SKM-1 treated with dmso at 0.1 percent for 144 hours (cell line): ENCODE measurements at regions not wholly inside any gene's neighbourhood (a gene's known extent, or its start where the extent isn't known, plus 50 kb on each side); places are given as distances from the start of the nearest gene placed in this dataset.

Experiments
- DNase-seq: peaks from one replicate; lab custom pipeline; 2025; ENCODE audit not compliant: unreplicated experiment; lab: John Stamatoyannopoulos, UW

- no peak for DNase-seq
Measured at GRCh38 chr11:112400476-112401014, 139.9 kb upstream of the PLET1 start.

GRCh38 chr11:112401036-112401769 lies 140.5 kb upstream of the PLET1 start:
- DNase-seq, result no peak

- DNase-seq, result no peak
Measured at GRCh38 chr11:112403432-112403831, 142.8 kb upstream of the PLET1 start.

GRCh38 chr11:112404112-112404511 lies 143.5 kb upstream of the PLET1 start:
- no peak for DNase-seq

- DNase-seq, result no peak
Measured at GRCh38 chr11:112408517-112408916, 147.9 kb upstream of the PLET1 start.

GRCh38 chr11:112410325-112410724 lies 149.7 kb upstream of the PLET1 start:
- no peak for DNase-seq

- DNase-seq, result no peak
Measured at GRCh38 chr11:112412383-112412782, 151.7 kb upstream of the PLET1 start.

GRCh38 chr11:112417339-112417738 lies 156.7 kb upstream of the PLET1 start:
- DNase-seq, result no peak

- DNase-seq, result no peak
Measured at GRCh38 chr11:112418438-112418837, 157.8 kb upstream of the PLET1 start.

- no peak for DNase-seq
Measured at GRCh38 chr11:112421879-112422278, 161.2 kb upstream of the PLET1 start.

GRCh38 chr11:112425121-112425520 lies 164.5 kb upstream of the PLET1 start:
- no peak for DNase-seq

- no peak for DNase-seq
Measured at GRCh38 chr11:112437096-112437495, 176.4 kb upstream of the PLET1 start.

GRCh38 chr11:112439614-112440013 lies 179.0 kb upstream of the PLET1 start:
- DNase-seq, result no peak

- DNase-seq, result no peak
Measured at GRCh38 chr11:112440518-112440917, 179.9 kb upstream of the PLET1 start.

- no peak for DNase-seq
Measured at GRCh38 chr11:112448168-112448567, 187.5 kb upstream of the PLET1 start.

- DNase-seq, result no peak
Measured at GRCh38 chr11:112448806-112449205, 188.1 kb upstream of the PLET1 start.

GRCh38 chr11:112451250-112451649 lies 190.6 kb upstream of the PLET1 start:
- no peak for DNase-seq

- no peak for DNase-seq
Measured at GRCh38 chr11:112453601-112454577, 193.2 kb upstream of the PLET1 start.

- DNase-seq, result no peak
Measured at GRCh38 chr11:112454841-112455240, 194.2 kb upstream of the PLET1 start.

GRCh38 chr11:112455791-112456190 lies 195.1 kb upstream of the PLET1 start:
- DNase-seq, result no peak

GRCh38 chr11:112457532-112457931 lies 196.9 kb upstream of the PLET1 start:
- DNase-seq, result no peak

- DNase-seq, result no peak
Measured at GRCh38 chr11:112459001-112459400, 198.3 kb upstream of the PLET1 start.
